ENCODE measurements at regions not wholly inside any gene's neighbourhood (a gene's known extent, or its start where the extent isn't known, plus 50 kb on each side); places are given as distances from the start of the nearest gene placed in this dataset.
"Not testable (repeated sequence)": the region's sequence is repeated elsewhere in the genome, so short reads cannot be mapped to it uniquely, and the experiment has no call there.

DNA sequence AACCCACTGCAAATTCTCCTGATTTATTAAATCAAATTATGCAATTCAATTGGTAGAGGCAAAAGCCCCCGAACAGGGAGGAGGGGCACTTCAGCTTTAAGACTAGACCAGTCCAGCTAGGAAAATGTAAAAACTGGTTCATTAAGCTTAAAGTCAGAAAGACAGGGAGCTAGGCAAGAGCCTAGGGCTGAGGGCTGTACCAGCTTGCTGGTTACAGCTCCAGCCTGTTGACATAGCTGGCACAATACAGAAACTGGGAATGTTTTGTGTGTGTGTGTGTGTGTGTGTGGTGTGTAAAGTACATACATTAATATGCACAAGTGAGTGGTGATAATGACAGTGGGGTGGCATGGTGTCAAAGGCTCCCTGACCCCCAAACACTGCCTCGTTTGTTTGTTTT is 307.0 kb upstream of the CELF4 start:
- no peak for DNase-seq

DNA sequence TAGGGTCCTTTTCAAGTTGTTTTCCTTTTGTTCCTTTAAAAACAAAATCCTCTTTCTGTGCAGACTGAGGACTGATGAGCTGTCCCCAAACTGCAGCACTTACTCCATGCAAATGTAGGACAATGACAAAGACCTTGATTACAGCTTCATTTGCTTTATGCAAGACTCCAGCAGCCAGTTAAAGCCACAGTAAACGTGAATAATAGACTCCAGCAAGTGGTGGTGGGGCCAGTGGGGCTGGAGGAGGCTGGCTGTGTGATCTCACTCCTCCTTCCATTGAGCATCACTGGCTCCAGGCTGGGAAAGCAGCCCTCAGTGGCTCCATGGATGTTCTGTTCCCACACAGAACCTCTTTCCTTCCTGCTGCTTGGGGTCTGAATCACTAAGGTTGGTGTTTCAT is 306.0 kb upstream of the CELF4 start:
- no peak for DNase-seq

DNA sequence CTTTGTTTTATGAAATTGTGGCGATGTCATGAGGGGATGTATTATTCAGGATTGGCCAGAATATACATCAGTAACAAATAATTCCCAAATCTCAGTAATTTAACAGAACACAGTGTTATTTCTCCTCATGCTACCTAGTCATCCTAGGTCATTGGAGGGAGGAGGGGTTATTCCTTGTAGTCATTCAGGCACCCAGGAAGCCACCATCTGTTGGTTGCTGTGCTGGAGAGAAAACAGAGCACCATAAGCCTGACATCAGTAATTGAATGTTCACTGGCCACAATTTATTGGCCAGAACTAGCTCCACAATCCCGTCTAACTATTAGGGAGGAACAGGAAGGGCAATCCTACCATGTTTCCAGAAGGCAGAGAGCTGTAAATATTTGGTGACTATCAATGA is 303.5 kb upstream of the CELF4 start:
- DNase-seq, result no peak

DNA sequence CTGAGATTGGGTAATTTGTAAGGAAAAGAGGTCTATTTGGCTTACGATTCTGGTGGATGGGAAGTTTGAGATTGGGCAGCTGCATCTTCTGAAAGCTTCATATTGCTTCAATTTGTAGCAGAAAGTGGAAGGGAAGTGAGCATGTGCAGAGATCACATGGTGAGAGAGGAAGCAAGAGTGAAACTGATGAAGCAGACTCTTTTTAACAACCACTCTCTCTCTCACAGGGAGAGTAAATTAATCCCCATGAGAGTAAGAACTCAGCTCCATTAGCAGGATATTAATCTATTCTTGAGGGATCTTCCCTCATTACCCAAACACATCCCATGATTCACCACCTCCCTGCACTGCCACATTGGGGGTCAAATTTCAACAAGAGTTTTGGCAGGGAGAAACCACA is 298.5 kb upstream of the CELF4 start:
- no peak for DNase-seq

DNA sequence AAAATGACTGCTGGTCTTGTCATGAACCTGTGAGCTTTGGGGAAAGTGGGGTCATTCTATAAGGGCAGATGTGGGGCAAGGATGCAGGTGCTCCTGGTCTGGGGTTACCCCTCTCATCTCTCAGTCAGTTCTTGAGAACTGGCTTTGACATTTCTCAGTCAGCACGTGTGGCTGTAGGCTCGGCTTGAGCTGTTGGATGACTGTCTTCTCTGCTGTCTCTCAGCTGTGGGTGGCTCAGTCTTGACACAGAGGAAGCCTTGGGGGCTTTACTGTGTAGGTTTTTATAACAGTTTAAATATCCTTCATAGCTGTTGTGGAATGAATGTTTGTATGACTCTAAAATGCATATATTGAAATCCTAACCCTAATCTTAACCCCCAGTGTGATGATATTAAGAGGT is 296.4 kb upstream of the CELF4 start:
- no peak for DNase-seq

DNA sequence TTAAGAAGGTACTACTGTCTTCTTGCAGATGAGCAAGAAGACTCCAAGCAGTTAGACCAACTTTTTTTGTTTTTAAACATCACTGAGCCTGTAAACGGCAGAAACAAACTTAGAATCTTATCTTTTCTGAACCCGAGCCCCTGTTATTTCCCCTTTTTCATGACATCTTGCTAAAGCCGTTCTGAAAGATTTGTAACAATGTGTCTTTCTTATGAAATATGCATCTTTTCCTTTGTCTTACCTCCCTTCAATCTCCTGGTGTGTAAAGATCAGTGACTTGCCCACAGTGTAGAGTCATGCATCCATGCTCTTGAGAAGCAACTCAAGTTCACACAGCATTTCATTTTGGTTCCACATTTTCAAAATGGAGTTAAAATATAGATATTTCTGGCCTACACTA is 288.8 kb upstream of the CELF4 start:
- DNase-seq, result no peak

DNA sequence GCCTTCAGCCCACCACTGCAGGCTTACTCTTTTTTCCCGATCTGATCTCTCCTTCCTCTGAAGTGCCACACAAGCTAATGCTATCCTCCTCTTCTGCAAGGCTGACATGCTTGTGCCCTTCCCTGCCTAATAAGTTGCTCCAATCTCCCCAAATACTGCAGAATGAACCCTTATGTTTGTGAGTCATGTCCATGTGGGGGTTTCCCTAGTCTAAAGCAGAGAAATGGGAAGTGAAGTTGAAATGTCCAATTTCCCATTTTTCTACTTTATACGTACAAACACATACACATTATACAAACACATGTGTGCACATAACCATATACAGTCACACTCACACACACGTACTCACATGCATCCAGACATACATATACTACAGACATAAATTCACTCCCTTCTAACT is 288.1 kb upstream of the CELF4 start:
- DNase-seq, result no peak

DNA sequence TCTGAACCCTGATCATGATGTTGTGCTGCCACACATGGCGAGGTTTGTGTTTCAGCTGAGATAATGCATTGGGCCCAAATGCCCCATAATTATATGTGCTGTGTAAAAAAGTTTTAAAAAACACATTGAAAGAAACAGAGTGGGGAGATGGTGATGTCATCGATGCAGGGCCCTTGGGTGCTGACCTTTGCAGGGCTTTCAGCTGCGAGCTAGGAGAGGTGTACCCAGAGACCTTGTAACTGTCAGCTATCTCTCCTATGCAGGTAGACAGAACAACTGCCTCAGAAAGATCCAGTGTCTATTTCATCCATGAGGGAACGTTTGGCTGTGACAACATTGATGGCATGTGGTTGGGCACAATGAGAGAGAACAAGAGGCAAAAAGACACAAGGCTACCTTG is 286.9 kb upstream of the CELF4 start:
- no peak for DNase-seq

DNA sequence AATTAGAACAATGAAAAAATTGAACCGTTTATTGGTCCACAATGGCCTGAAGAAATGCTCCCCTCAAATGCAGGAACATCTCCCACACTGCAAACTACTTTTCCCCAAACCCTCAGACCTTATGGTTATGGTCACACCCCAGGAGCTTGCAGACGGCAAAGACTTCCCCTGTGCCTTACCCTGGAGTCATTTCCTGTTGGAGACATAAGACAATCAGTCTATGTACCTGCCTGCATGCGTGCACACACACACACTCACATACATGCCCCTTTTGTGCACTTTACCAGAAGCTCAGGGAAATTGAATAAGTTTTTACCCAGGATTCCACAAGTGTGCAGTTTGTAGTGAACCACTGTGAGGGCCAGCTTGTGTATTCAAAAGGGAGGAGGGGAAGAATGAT is 281.9 kb upstream of the CELF4 start:
- DNase-seq, result no peak

DNA sequence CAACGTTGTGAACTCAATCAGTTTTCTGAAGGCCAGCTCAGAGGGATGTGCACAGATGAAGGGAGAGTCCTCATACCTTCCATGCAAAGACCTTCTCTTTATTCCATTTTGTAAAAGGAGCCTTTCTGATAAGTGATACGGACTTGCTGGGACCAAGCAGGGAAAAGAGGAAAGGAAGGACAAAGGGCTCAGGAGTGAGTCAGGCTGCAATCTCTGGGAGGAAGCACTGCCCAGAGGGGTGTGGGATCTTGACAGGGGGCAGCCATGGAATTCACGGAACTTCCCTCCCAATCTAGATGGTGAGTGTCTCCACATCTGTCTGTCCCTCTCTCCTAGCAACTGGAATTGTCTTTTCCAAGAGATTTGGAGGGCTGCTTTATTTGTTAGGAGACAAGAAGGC is 281.4 kb upstream of the CELF4 start:
- no peak for DNase-seq

DNA sequence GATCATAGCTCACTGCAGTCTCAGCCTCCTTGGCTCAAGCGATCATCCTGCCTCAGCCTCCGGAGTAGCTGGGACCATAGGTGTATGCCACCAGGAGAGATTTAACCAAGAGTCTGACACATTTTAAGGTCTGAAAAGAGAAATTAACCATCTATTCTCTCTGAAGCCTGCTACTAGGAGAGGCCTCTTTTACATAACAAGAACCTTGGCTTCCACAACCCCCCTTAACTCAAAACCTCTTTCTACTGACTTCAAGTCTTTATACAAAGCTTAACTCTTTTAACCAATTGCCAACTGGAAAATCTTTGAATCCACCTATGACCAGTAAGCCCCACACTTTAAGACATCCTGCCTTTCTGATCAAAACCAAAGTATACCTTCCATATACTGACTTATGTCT is 279.9 kb upstream of the CELF4 start:
- no peak for DNase-seq

DNA sequence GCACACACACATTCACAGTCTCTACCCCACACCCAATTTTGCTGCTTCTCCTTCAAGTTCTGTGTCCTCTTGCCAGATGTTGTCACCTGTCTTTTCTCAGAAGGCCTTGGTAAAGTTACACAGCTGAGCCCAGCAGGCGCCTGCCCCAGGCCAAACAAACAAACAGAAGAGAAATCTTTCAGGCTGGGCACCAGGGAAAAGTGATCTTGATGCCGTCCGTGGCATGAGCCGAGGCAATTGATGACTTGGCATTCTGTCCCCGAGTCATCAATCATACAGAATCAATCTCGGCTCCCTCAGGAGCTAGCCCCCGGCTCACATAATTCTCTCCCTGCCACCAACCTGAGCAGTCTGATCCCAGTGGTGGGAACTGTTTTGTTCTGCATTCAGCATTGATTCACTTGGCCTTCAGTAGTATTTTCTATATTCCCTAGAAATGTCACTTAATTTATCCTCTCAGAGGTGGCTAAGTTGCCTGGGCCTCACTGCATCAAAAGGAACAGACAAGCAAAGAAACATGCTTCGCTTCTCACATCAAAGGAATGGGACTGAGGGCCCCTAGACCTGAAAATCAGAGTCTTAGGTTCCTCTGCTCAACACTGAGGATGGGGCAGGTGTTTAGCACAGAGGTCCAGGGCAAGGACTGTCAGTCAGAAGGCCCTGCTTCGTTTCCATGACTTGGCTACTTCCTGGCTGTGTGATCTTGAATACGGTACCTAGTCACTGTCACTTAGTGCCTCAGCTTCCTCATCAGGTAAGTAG is 278.8 kb upstream of the CELF4 start:
- DNase-seq, result no peak

DNA sequence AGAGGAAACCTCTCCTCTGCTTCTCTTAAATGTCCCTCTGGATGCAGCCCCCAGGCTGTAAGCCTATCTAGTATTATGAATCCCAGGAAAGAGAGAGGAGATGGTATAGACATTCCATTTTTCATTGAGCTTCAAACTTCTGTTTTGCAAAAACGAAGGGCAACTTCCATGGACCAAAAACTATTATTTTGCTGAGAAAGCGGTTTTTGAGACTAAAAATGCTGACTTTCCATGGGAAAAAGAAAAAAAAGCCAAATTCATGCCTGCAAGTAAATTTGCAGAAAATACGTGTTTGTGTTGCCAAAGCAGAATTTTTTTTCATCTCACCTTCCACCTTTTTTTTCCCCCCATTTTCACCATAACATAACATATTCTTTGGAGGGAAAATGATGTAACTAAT is 272.5 kb upstream of the CELF4 start:
- DNase-seq, result no peak

DNA sequence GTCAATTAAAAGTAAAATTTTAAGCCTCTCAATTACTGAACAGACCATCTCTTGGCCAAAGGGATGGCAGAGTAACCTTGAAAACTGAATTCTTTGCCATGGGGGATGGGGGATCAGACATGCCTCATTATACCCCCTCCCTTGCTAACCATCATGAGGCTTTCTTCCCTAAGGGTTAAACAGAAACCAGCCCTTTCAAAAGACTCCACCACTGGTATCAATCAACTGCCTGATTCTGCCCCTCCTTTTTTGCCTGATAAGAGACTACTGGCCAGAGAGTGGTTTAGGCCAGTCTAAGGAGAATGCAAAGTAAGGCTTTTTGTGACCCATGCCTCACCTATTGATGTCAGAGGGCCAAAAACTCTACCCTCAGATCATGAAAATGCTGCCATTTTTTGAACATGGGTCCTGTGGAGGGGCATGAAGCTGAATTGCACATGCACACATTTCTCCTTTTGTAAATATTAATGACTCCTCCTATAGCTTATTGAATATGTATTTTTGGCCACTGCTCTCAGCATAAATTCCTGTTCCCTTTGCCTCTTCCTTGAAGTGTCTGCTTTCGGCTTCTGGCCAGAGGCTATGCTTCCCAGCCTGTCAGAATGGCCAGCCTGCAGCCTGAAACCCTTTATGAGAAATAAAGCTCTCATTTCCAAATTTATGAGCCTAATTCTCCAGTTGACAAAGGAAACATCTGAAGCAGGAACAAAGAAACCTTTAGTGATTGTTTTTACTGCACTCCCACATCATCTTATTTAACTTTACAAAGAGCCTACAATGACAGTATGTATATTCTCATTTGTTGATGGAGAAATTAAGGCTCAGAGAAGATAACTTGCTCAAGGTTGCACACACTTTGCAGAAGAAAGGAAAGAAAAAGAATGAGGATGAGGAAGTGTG is 270.7 kb upstream of the CELF4 start:
- DNase-seq, result no peak

DNA sequence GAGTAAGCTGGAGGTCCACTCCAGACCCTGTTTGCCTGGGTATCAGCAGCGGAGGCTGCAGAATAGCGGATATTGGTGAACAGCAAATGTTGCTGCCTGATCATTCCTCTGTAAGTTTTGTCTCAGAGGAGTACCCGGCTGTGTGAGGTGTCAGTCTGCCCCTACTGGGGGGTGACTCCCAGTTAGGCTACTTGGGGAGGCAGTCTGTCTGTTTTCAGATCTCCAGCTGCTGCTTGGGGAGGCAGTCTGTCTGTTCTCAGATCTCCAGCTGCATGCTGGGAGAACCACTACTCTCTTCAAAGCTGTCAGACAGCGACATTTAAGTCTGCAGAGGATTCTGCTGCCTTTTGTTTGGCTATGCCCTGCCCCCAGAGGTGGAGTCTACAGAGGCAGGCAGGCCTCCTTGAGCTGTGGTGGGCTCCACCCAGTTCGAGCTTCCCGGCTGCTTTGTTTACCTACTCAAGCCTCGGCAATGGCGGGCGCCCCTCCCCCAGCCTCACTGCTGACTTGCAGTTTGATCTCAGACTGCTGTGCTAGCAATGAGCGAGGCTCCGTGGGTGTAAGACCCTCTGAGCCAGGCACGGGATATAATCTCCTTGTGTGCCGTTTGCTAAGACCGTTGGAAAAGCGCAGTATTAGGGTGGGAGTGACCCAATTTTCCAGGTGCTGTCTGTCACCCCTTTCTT is 266.6 kb upstream of the CELF4 start:
- DNase-seq, result not testable (repeated sequence)

DNA sequence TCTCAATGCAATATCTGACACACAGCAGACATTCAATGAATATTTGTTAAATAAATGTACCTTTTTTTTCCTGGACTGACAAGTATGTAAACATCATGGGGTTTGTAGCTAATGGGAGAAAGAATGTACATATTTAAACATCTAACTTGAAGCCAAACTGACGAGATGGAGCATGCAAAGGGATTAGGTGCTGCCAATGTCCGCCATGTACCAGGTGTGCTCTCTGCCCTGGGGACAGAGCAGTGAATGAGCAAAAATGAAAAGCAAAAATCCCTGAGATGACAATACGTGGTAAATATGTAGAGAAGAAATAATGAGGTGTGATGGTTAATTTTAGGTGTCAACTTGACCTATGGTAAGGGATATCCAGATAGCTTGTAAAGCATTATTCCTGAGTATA is 247.4 kb upstream of the CELF4 start:
- DNase-seq, result no peak

DNA sequence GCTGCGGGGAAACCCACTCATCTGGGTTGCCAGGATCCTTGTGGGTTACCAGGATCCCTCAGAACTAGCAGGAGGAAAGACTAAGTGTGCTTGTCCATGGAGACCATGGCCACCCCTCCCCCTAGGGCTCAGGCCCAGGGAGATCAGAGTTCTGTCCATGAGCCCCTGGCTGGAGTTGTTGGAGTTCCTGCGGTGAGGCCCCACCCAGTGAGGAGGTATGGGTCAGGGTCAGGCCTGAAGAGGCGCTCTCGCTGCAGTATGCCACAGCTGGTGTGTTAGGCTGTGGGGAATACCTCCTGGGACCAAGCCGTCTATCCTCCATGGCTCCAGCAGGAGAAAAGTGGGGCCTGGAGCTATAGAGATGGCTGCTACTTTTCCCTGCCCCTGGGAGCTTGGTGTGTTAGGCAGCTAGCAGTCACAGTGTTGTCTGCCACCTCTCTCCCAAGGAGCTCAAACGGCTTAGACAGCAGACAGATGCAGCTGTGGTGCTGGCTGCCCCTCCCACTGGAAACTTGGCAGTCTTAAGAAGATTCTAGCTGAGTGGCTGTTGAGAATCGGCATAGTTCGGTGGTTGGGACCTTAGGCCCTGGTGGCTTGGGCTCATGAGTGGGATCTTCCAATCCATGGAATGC is 240.3 kb upstream of the CELF4 start:
- DNase-seq, result no peak

DNA sequence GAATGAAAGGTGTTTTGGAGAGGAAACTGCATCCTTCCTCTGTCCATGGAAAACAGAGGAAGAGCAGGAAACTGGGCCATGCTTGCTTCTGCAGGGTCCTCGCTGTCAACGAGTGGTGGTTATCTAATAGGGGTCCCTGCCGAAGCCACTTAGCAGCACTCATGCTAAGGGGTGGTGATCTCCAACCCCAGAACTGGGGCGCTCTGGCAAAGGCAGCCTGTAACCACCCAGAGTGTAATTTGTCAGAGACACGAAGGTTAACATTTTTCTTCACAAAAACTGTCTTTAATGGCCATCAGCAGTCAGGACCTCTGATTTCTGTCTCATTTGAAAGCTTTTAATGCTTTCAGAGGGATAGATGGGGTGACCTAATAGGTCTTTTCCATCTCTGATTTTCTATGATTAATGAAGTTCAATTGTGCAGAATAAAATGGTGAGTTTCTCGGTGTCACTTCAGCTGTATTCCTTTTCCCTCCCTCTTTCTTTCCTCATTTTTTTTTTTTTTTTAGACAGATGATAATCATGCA is 231.3 kb upstream of the CELF4 start:
- no peak for DNase-seq

DNA sequence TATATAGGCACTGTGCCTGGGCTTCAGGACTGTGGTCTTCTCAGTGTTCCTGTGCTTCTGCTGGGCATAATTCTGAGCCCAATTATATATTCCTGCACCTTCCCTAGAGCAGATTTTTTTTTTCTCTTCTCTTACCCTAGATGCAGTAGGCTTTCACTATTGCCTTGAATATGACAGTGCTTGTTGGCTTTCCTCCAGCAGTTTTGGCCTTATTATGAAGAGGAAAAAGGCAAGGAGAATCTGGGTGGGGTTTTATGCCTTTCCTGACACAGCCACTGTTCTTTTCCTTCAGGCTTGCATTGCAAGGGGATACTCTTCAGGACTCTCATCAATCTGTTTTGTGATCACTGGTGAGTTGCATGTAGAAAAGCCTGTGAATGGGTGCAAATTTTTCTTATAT is 221.9 kb upstream of the CELF4 start:
- no peak for DNase-seq

DNA sequence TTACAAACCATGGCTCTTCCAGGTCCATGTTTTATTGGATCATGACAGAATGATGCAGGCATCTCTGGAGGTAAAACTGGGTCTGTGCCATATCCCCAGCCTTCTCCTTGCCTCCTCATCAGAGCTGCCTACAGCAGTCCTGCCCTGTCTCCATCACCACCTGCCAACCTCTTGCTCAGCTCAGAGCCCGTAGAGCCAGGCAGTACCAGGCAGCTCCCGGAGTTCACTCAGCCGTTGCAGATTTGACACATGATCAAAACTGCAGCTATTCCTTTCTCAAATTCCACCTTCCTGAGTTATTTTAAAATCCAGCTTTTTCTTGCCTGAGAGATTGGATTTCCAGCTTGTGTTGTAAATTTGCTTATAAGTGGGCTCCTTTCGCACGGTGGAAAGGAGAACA is 218.2 kb upstream of the CELF4 start:
- no peak for DNase-seq

DNA sequence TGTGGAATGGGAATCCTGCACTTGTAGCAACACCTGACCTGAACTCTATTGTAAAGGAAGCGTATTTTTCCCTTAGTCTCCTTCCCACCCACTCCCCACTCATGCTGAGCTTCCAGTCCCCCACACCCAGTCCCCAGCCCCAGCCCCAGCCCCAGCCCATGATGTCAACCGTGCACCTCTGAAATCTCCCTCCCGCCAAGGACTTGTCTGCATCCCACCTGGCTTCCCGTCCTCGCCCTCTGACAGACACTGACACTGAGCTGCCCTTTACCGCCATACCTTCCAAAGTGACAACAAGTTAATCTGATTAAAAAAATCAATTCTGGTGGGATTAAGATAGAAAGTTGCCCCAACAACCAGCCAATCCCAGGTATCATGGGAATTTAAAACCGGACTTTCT is 213.6 kb upstream of the CELF4 start:
- no peak for DNase-seq

DNA sequence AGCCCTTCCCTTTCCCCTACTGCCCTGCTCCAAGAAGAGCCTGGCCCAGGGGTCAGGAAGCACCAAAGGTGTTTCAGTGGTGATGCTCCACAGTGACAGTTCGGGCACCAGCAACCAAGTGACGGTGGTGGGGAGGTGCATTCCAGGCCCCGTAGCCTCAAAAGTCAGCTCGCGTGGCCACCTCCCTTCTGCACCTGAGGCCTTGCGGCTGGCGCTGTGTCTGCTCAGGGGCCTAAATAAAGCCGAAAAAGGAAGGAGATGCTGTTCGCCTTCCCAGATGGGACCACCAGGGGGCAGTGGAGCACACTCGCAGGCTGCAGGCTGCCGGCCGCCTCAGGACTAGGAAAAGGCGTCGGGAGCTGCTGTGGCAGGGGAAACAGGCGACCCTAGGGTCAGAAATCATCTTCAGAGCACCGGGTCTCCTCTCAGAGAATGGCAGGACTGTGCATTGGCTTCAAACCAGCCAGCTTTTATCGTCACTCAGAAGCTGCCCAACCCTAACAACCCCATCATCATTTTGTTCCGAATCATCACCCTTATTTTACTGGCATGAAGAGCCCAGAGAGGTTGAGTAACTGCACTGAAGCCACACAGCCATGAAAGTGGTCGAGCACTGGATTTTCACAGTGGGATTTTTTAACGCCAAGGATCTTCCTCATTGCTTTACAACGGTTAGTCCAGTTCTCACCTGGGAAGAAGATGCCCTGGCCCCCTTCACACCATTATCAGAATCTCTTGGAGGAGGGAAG is 213.0 kb upstream of the CELF4 start:
- DNase-seq, result peak; percentile 61
